ENCODE measurements at regions not wholly inside any gene's neighbourhood (a gene's known extent, or its start where the extent isn't known, plus 50 kb on each side); places are given as distances from the start of the nearest gene placed in this dataset.

GRCh38 chr2:53475766-53476165 lies 291.8 kb upstream of the CHAC2 start:
- ATAC-seq (no peak), DNase-seq (no peak)
- TF ChIP-seq, protein P1, sequence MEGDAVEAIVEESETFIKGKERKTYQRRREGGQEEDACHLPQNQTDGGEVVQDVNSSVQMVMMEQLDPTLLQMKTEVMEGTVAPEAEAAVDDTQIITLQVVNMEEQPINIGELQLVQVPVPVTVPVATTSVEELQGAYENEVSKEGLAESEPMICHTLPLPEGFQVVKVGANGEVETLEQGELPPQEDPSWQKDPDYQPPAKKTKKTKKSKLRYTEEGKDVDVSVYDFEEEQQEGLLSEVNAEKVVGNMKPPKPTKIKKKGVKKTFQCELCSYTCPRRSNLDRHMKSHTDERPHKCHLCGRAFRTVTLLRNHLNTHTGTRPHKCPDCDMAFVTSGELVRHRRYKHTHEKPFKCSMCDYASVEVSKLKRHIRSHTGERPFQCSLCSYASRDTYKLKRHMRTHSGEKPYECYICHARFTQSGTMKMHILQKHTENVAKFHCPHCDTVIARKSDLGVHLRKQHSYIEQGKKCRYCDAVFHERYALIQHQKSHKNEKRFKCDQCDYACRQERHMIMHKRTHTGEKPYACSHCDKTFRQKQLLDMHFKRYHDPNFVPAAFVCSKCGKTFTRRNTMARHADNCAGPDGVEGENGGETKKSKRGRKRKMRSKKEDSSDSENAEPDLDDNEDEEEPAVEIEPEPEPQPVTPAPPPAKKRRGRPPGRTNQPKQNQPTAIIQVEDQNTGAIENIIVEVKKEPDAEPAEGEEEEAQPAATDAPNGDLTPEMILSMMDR (IDR thresholded peaks at IDR 0.05), result no peak
- TF ChIP-seq POLR2A (IDR thresholded peaks at IDR 0.05), result no peak
- intact Hi-C loops (cut with DNase I), result no loop called here
- no peaks in the 10 kb centered on the region for H3K9me3 ChIP-seq
- H3K36me3 ChIP-seq, result no peaks in the 10 kb centered on the region
- 53% methylated on average over 2 of the region's 2 CpGs for WGBS (ENCODE audit: insufficient coverage, low coverage, low lambda C conversion rate, missing lambda C conversion rate)
- no peaks in the 10 kb centered on the region for H3K4me1 ChIP-seq
- H3K4me3 ChIP-seq, result no peak overlapping the region
- H3K27me3 ChIP-seq, result no peaks in the 10 kb centered on the region
- H3K27ac ChIP-seq, result no peak overlapping the region

DNA sequence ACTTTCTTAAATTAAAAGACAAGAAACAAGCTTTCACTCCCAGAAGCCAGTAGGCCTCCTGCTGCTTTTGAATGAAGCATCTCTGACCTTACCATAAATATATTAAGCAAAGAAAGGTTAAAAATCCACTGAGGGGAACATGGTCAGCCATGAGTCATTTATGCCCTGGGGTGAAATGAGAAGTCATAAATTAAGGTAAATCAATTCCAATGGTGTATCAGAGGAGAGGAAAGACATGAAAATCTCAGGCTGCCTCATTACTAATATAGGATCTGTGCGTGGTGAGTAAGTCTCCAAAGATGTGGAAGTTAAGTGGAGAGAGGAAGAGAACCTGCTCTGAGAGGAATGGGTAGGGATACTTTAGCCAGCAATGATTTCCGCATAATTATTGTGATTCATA lies 292.3 kb upstream of the CHAC2 start:
- Histone ChIP-seq H3K36me3 (no peaks in the 10 kb centered on the region), H3K9me3 (no peaks in the 10 kb centered on the region), H3K27ac (no peak overlapping the region), H3K4me3 (no peak overlapping the region), H3K27me3 (no peaks in the 10 kb centered on the region), H3K4me1 (no peaks in the 10 kb centered on the region)
- WGBS (ENCODE audit: insufficient coverage, low coverage, low lambda C conversion rate, missing lambda C conversion rate), result 100% methylated on average over 2 of the region's 2 CpGs
- DNase-seq, result no peak
- no peak for TF ChIP-seq POLR2A (IDR thresholded peaks at IDR 0.05)
- TF ChIP-seq, protein P1 (IDR thresholded peaks at IDR 0.05), result no peak
- intact Hi-C loops (cut with DNase I), result no loop called here
- no peak for ATAC-seq

DNA sequence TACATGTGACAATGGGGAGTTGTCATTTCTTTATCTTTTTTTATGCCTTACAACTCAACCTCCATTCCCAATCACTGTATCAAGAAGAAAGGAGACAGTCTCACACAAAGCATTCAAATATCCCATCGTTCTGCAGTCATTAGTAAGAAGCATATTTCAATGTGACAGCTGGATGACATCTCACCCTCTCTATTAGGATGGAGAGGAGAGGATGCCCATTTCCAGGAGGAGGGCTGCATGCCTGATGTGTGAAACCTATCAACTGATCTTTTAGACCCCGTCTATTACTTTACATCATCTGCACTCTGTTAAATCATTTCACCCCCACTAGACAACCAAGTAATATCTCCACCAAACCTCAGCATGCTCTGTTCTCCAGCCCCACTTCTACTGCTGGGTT lies 292.7 kb upstream of the CHAC2 start:
- no peak for DNase-seq
- H3K27me3 ChIP-seq, result no peaks in the 10 kb centered on the region
- TF ChIP-seq POLR2A (IDR thresholded peaks at IDR 0.05), result no peak
- TF ChIP-seq, protein P1 (IDR thresholded peaks at IDR 0.05), result no peak
- no peaks in the 10 kb centered on the region for H3K4me1 ChIP-seq
- H3K9me3 ChIP-seq, result no peaks in the 10 kb centered on the region
- ATAC-seq, result no peak
- H3K36me3 ChIP-seq, result no peaks in the 10 kb centered on the region
- H3K27ac ChIP-seq, result no peak overlapping the region
- H3K4me3 ChIP-seq, result no peak overlapping the region
- WGBS (ENCODE audit: insufficient coverage, low coverage, low lambda C conversion rate, missing lambda C conversion rate), result 60% methylated on average over 2 of the region's 2 CpGs
- intact Hi-C loops (cut with DNase I), result no loop called here

DNA sequence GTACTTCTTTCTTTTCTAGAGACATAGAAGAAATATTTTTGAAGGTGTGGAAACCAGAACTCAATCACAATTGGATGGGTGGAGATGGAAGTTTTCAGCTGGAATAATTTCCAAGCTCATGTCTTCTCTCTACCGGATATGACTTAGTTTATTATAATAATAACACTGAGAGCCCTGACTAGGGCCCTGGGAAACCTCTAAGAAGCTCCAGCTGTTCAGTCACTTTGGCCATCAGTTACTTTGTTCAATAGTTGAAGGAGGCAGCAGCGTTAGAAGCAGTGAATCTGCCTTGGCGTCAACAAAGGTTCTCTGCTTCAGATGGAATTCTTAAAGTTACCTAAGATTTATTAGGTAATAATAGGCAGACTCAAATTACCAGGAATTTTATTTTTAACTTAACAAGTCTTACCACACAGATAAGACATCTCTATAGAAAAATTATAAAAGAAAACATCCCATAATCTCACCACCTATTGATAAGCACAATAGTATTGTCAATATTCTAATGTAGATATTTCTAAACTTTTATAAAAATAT lies 293.8 kb upstream of the CHAC2 start:
- no peak for DNase-seq

More for the DNA sequence above, 293.8 kb upstream of the CHAC2 start:
- intact Hi-C loops (cut with DNase I), result no loop called here
- Histone ChIP-seq H3K4me3 (no peak overlapping the region), H3K4me1 (no peaks in the 10 kb centered on the region), H3K9me3 (no peaks in the 10 kb centered on the region), H3K36me3 (no peaks in the 10 kb centered on the region), H3K27ac (no peak overlapping the region), H3K27me3 (no peaks in the 10 kb centered on the region)
- TF ChIP-seq POLR2A (IDR thresholded peaks at IDR 0.05), result no peak
- TF ChIP-seq, protein P1 (IDR thresholded peaks at IDR 0.05), result no peak
- 82% methylated on average over 3 of the region's 3 CpGs for WGBS (ENCODE audit: insufficient coverage, low coverage, low lambda C conversion rate, missing lambda C conversion rate)
- no peak for ATAC-seq

Measured in right lobe of liver (tissue), 6 donors.